ENCODE measurements at regions not wholly inside any gene's neighbourhood (a gene's known extent, or its start where the extent isn't known, plus 50 kb on each side); places are given as distances from the start of the nearest gene placed in this dataset.
"Not testable (repeated sequence)": the region's sequence is repeated elsewhere in the genome, so short reads cannot be mapped to it uniquely, and the experiment has no call there.

DNA sequence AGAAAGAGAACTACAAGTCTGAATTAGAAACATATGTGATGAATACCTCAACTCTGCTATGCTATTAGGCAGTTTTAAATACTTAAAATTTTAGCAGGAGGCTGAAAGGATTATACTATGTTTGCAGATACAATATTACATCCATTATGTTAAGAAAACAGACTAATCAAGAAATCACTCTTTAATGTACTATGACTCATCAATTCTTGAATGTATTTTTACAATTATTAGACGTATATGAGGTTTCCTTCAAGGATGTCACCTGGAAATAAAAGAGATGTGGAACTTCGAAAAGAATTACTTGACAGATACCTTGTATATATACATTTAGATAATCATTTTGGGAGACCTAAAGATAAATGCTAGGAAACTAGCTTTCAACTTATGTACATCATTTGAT, 835.6 kb upstream of the MIR17HG start:
- 58 to 70% methylated on average over 2 of the region's 2 CpGs for WGBS, 2 donors (ENCODE audit: low coverage in 1 of 2)
- Histone ChIP-seq H3K36me3 (no peaks in the 10 kb centered on the region), H3K27ac (no peak overlapping the region), H3K9me3 (no peaks in the 10 kb centered on the region), H3K27me3 (no peaks in the 10 kb centered on the region), H3K4me1 (no peaks in the 10 kb centered on the region), H3K4me3 (no peak overlapping the region)
- TF ChIP-seq, protein P1, sequence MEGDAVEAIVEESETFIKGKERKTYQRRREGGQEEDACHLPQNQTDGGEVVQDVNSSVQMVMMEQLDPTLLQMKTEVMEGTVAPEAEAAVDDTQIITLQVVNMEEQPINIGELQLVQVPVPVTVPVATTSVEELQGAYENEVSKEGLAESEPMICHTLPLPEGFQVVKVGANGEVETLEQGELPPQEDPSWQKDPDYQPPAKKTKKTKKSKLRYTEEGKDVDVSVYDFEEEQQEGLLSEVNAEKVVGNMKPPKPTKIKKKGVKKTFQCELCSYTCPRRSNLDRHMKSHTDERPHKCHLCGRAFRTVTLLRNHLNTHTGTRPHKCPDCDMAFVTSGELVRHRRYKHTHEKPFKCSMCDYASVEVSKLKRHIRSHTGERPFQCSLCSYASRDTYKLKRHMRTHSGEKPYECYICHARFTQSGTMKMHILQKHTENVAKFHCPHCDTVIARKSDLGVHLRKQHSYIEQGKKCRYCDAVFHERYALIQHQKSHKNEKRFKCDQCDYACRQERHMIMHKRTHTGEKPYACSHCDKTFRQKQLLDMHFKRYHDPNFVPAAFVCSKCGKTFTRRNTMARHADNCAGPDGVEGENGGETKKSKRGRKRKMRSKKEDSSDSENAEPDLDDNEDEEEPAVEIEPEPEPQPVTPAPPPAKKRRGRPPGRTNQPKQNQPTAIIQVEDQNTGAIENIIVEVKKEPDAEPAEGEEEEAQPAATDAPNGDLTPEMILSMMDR (IDR thresholded peaks at IDR 0.05) = no peak
- TF ChIP-seq EP300 (IDR thresholded peaks at IDR 0.05) = no peak
- TF ChIP-seq POLR2AphosphoS5 (IDR thresholded peaks at IDR 0.05) = no peak
- no peak for TF ChIP-seq POLR2A (IDR thresholded peaks at IDR 0.05)
- no peak for ATAC-seq

DNA sequence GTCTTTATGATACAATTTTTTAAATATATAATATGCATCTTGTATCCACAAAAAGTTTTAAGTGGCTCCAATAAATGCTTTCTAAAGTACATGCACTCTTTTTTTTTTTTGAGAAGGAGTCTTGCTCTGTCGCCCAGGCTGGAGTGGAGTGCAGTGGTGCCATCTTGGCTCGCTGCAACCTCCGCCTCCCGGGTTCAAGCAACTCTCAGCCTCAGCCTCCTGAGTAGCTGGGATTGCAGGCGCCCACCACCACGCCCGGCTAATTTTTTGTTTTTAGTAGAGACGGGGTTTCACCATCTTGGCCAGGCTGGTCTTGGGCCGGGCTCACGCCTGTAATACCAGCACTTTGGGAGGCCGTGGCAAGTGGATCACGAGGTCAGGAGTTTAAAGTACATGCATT, 832.8 kb upstream of the MIR17HG start:
- H3K27ac ChIP-seq, H3K27me3 ChIP-seq, H3K4me3 ChIP-seq, ATAC-seq, H3K4me1 ChIP-seq, H3K36me3 ChIP-seq, H3K9me3 ChIP-seq: not testable (repeated sequence)
- 94 to 95% methylated on average over 2 to 4 of the region's 12 CpGs for WGBS, 2 donors (ENCODE audit: low coverage in 1 of 2)

DNA sequence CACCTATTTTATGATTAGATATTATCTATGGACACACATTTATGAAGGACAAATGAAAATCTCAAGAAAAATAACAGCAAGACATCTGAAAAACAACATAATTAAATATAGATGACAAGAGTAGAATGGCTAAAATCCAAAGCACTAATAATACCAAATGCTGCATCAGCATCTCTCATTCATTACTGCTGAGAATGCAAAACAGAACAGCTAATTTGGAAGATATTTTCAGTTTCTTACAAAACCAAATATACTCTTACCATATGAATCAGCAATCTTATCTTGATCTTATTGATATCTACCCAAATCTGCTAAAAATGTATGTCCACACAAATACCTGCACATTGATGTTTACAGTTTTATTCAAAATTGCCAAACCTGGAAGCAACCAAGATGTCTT, 829.1 kb upstream of the MIR17HG start:
- Histone ChIP-seq H3K4me3 (no peak overlapping the region), H3K36me3 (no peaks in the 10 kb centered on the region), H3K27ac (no peak overlapping the region), H3K4me1 (no peaks in the 10 kb centered on the region), H3K27me3 (no peaks in the 10 kb centered on the region), H3K9me3 (peaks cover 0 to 12% (median 3%) of the 10 kb centered on the region in 3 donors)
- no peak for TF ChIP-seq POLR2A (IDR thresholded peaks at IDR 0.05)
- TF ChIP-seq EP300 (IDR thresholded peaks at IDR 0.05) = no peak
- TF ChIP-seq, protein P1 (IDR thresholded peaks at IDR 0.05) = no peak
- no peak for TF ChIP-seq POLR2AphosphoS5 (IDR thresholded peaks at IDR 0.05)
- ATAC-seq = no peak

DNA sequence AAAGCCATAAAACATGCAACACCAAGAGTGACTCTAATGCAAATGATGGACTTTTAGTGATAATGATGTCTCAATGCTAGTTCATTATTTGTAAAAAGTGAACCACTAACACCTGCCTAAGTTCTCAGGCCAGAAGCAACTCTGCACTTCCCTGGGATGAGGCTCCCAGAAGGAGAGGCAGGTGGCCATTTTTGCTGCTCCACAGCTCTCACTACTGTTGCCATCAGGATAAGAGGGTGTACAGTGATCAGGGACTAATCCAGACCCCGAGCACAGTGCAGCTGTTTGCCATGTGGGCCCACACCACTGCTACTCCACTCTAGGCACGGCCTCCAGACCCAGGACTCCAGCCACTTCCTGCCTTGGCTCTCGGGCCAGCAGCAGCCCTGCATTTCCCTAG, 828.3 kb upstream of the MIR17HG start:
- no peaks in the 10 kb centered on the region for H3K27me3 ChIP-seq
- no peaks in the 10 kb centered on the region for H3K4me1 ChIP-seq
- WGBS, 2 donors (ENCODE audit: low coverage in 1 of 2) = 20% methylated on average over 1 of the region's 3 CpGs; no CpG with 5 or more reads in 1 of the 2 donors
- no peak overlapping the region for H3K4me3 ChIP-seq
- peaks cover 0 to 12% (median 3%) of the 10 kb centered on the region in 3 donors for H3K9me3 ChIP-seq
- TF ChIP-seq, protein P1 (IDR thresholded peaks at IDR 0.05) = no peak
- no peak for TF ChIP-seq POLR2A (IDR thresholded peaks at IDR 0.05)
- TF ChIP-seq POLR2AphosphoS5 (IDR thresholded peaks at IDR 0.05) = no peak
- TF ChIP-seq EP300 (IDR thresholded peaks at IDR 0.05) = no peak
- H3K36me3 ChIP-seq = no peaks in the 10 kb centered on the region
- H3K27ac ChIP-seq = no peak overlapping the region
- no peak for ATAC-seq

DNA sequence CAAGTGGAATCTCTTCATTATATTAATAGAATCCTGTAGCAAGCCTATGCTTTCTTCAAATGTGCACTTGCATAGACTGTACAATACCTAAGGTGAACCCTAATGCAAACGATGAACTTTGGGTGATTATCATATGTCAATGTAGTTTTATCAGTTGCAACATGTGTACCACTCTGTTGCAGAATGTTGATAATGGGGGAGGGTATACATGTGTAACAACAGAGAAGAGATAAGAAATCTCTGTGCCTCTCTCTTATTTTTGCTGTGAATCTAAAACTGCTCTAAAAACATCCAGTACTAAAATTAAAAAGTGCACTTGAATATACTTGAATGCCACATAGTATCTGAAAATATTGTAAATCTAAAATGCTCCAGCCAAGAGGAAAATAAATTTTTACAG, 820.8 kb upstream of the MIR17HG start:
- TF ChIP-seq POLR2A (IDR thresholded peaks at IDR 0.05) = no peak
- no peak for TF ChIP-seq POLR2AphosphoS5 (IDR thresholded peaks at IDR 0.05)
- TF ChIP-seq, protein P1 (IDR thresholded peaks at IDR 0.05) = no peak
- TF ChIP-seq EP300 (IDR thresholded peaks at IDR 0.05) = no peak
- ATAC-seq = no peak
- no peaks in the 10 kb centered on the region for H3K36me3 ChIP-seq

DNA sequence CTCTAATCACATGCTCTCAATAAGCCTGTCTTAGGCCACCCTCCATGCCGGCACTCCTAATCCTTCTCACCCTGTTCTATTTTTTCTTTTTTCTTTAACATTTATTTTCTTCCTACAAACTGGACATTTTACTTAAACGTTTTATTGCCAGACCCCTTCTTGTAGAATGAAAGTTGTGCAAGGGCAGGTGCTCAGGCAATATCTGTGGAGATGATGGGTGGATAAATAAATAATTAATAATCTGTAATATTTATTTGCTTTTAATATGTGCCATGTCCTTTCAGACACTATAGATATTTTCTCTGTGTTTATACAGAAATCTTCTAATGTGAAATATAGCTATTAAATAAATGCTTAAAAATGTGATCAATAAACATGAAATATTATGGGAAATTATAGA, 815.7 kb upstream of the MIR17HG start:
- Histone ChIP-seq H3K36me3 (no peaks in the 10 kb centered on the region), H3K4me3 (no peak overlapping the region), H3K27me3 (no peaks in the 10 kb centered on the region), H3K9me3 (no peaks in the 10 kb centered on the region), H3K27ac (no peak overlapping the region), H3K4me1 (no peaks in the 10 kb centered on the region)
- WGBS, 2 donors (ENCODE audit: low coverage in 1 of 2) = 64 to 83% methylated on average over 2 of the region's 2 CpGs
- ATAC-seq = no peak
- no peak for TF ChIP-seq POLR2A (IDR thresholded peaks at IDR 0.05)

More for the DNA sequence above, 820.8 kb upstream of the MIR17HG start:
- Histone ChIP-seq H3K4me1 (no peaks in the 10 kb centered on the region), H3K27me3 (no peaks in the 10 kb centered on the region), H3K9me3 (peaks cover 0 to 2% (median 0%) of the 10 kb centered on the region in 3 donors), H3K27ac (no peak overlapping the region), H3K4me3 (no peak overlapping the region)
- WGBS, 2 donors (ENCODE audit: low coverage in 1 of 2) = 40 to 73% methylated on average over 1 of the region's 1 CpG

All from gastroesophageal sphincter (tissue), 4 donors.